Testis (tissue), 2 donors: ENCODE measurements at regions not wholly inside any gene's neighbourhood (a gene's known extent, or its start where the extent isn't known, plus 50 kb on each side); places are given as distances from the start of the nearest gene placed in this dataset.

ENCODE experiments used
- CTCF ChIP-seq, 3 experiments: fragments of 450-650 bp in 2 of 3; fragments of 200-600 bp in 1 of 3; sonication (generic) in 1 of 3; IDR thresholded peaks; one replicate each; pipeline ENCODE4 v1.5.1; 2016 to 2019; ENCODE audit warnings: antibody characterized with exemption in 3 of 3, mild to moderate bottlenecking in 2 of 3, moderate library complexity in 1 of 3
- POLR2A ChIP-seq: fragments of 450-650 bp; IDR thresholded peaks from one replicate; pipeline ENCODE4 v1.6.1; 2017; ENCODE audit warnings: antibody characterized with exemption, mild to moderate bottlenecking, moderate library complexity

DNA sequence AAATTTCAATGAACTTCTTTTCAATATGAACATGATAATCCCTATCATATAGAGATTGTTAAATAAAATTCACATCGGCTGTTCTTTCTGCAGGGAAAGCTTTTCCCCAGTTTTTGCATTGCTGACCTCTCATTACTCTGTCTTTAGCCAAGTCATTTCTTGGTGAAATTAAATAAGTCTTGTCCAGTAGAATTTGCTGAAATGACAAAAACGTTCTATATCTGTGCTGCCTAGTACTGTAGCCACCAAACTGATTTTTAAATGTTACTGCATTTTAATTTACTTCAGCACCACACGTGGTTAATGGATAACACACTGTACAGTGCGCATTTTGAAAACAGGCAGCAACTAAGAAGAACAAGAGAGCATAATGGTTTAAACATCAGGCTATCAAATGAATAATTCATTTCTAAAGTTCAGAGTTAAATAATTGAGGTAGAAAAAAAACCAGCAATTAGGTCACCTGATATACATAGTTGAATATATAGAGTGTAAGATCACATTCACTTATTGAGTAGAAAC lies 178.9 kb downstream of the LIG4 start:
- TF ChIP-seq CTCF (IDR thresholded peaks at IDR 0.05) (no peak), POLR2A (no peak)
